Mesenchymal stem cell (in vitro differentiated cells and primary cell): ENCODE measurements at regions not wholly inside any gene's neighbourhood (a gene's known extent, or its start where the extent isn't known, plus 50 kb on each side); places are given as distances from the start of the nearest gene placed in this dataset.
A peak's percentile ranks its signal among the peaks of the same experiment; 100 is the strongest.

Experiments used
- DNase-seq: peaks from one replicate; pipeline ENCODE4 v3.0.0-alpha.2; 2013
- H2AFZ ChIP-seq: one replicate; pipeline ENCODE4 v1.6.1; 2013; ENCODE audit warnings: low read depth, mild to moderate bottlenecking, control low read depth, inconsistent platforms, low read length, moderate library complexity
- H2AK5ac ChIP-seq: 2 replicates; pipeline ENCODE4 v1.6.1; 2013; ENCODE audit warnings: low read length, moderate library complexity, mild to moderate bottlenecking, inconsistent platforms; ENCODE audit not compliant: severe bottlenecking
- H2BK120ac ChIP-seq: one replicate; pipeline ENCODE4 v1.6.1; 2013; ENCODE audit warnings: low read depth, mild to moderate bottlenecking, inconsistent platforms, low read length, moderate library complexity
- H2BK12ac ChIP-seq, 2 experiments: one replicate each; pipeline ENCODE4 v1.6.1; 2013; ENCODE audit warnings: inconsistent platforms in 2 of 2, low read length in 2 of 2, mild to moderate bottlenecking in 2 of 2, moderate library complexity in 2 of 2, control low read depth in 1 of 2
- H2BK15ac ChIP-seq: one replicate; pipeline ENCODE4 v1.6.1; 2013; ENCODE audit warnings: mild to moderate bottlenecking, low read depth, inconsistent platforms; ENCODE audit not compliant: poor library complexity, severe bottlenecking
- H2BK5ac ChIP-seq: 2 replicates; pipeline ENCODE4 v1.6.1; 2013; ENCODE audit warnings: low read depth, mild to moderate bottlenecking, low read length, control low read depth, inconsistent platforms; ENCODE audit not compliant: poor library complexity, severe bottlenecking
- H3K14ac ChIP-seq, 2 experiments: one replicate each; pipeline ENCODE4 v1.6.1; 2013; ENCODE audit warnings: inconsistent platforms in 2 of 2, low read length in 2 of 2, control low read depth in 1 of 2, mild to moderate bottlenecking in 1 of 2, moderate library complexity in 1 of 2
- H3K18ac ChIP-seq, 2 experiments: one replicate each; pipeline ENCODE4 v1.6.1; 2013; ENCODE audit warnings: inconsistent platforms in 2 of 2, low read length in 2 of 2, control low read depth in 1 of 2, low read depth in 1 of 2, mild to moderate bottlenecking in 1 of 2
- H3K23ac ChIP-seq, 2 experiments: one replicate each; pipeline ENCODE4 v1.6.1; 2013; ENCODE audit warnings: inconsistent platforms in 2 of 2, low read length in 2 of 2, mild to moderate bottlenecking in 2 of 2, moderate library complexity in 2 of 2, control low read depth in 1 of 2
- H3K27ac ChIP-seq: 2 replicates; pipeline ENCODE4 v1.5.1; 2013; ENCODE audit warnings: mild to moderate bottlenecking, moderate library complexity, low read length, control low read depth, inconsistent platforms; ENCODE audit not compliant: poor library complexity, severe bottlenecking
- H3K27me3 ChIP-seq, 2 experiments: 2 replicates each; pipeline versions ENCODE4 v1.6.1 to v1.7.0; 2013; ENCODE audit warnings: low read length in 2 of 2, mild to moderate bottlenecking in 2 of 2, moderate library complexity in 2 of 2, control low read depth in 1 of 2, inconsistent platforms in 1 of 2; ENCODE audit not compliant: control insufficient read depth in 1 of 2, insufficient read depth in 1 of 2
- H3K36me3 ChIP-seq, 2 experiments: 2 replicates each; pipeline versions ENCODE4 v1.6.1 to v1.7.0; 2013; ENCODE audit warnings: low read length in 2 of 2, control low read depth in 1 of 2, inconsistent platforms in 1 of 2, low read depth in 1 of 2, mild to moderate bottlenecking in 1 of 2; ENCODE audit not compliant: insufficient read depth in 2 of 2, control insufficient read depth in 1 of 2
- H3K4ac ChIP-seq, 2 experiments: one replicate each; pipeline ENCODE4 v1.6.1; 2013; ENCODE audit warnings: inconsistent platforms in 2 of 2, low read length in 2 of 2, mild to moderate bottlenecking in 2 of 2, moderate library complexity in 2 of 2, control low read depth in 1 of 2, low read depth in 1 of 2
- H3K4me1 ChIP-seq: 2 replicates; pipeline ENCODE4 v1.6.1; 2013; ENCODE audit warnings: low read depth, low read length, control low read depth; ENCODE audit not compliant: control insufficient read depth, insufficient read depth
- H3K4me2 ChIP-seq: 2 replicates; pipeline ENCODE4 v1.6.1; 2013; ENCODE audit warnings: low read length, mild to moderate bottlenecking, inconsistent platforms; ENCODE audit not compliant: poor library complexity, severe bottlenecking
- H3K4me3 ChIP-seq, 2 experiments: 2 replicates each; pipeline versions ENCODE4 v1.5.1 to v1.7.0; 2013; ENCODE audit warnings: low read length in 2 of 2, mild to moderate bottlenecking in 2 of 2, control low read depth in 1 of 2, low read depth in 1 of 2; ENCODE audit not compliant: insufficient read depth in 1 of 2
- H3K79me1 ChIP-seq: replicated peaks from 2 replicates; pipeline ENCODE4 v1.6.1; 2013; ENCODE audit warnings: mild to moderate bottlenecking, control low read depth, low read length, inconsistent platforms; ENCODE audit not compliant: poor library complexity, severe bottlenecking
- H3K9ac ChIP-seq: 2 replicates; pipeline ENCODE4 v1.7.0; 2013; ENCODE audit warnings: mild to moderate bottlenecking, low read length, moderate library complexity
- H3K9me3 ChIP-seq: 2 replicates; pipeline ENCODE4 v1.7.0; 2013; ENCODE audit warnings: mild to moderate bottlenecking, low read length; ENCODE audit not compliant: control insufficient read depth
- H4K8ac ChIP-seq: one replicate; pipeline ENCODE4 v1.6.1; 2013; ENCODE audit warnings: inconsistent platforms, mild to moderate bottlenecking, low read length, moderate library complexity
- H4K91ac ChIP-seq: one replicate; pipeline ENCODE4 v1.6.1; 2013; ENCODE audit warnings: mild to moderate bottlenecking, low read length, inconsistent platforms
- WGBS: methylation state at CpG from one replicate; pipeline ENCODE4 v1.1.7; 2013; ENCODE audit warnings: mixed read lengths; 5-methylcytosine and 5-hydroxymethylcytosine counted together

DNA sequence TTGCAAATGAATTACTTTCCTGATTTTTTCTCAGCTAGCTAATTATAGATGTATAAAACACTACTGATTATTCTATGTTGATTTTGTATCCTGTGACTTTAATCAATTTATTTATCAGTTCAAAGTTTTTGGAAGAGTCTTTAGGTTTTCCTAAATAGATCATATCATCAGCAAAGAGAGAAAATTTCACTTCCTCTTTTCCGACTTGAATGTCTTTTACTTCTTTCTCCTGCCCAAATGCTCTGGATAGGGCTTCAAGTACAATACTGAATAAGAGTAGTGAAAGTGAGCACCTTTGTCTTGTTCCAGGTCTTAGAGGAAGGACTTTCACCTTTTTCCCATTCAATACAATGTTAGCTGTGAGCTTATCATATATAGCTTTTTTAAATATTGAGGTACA, 417.9 kb downstream of the PDGFC start:
- Histone ChIP-seq H3K4me3 (no peak overlapping the region), H3K27ac (no peak overlapping the region), H3K9me3 (no peaks in the 10 kb centered on the region), H3K27me3 (no peaks in the 10 kb centered on the region), H2BK15ac (no peak overlapping the region), H2AK5ac (no peak overlapping the region), H2BK12ac (no peak overlapping the region), H4K91ac (no peak overlapping the region), H3K4ac (no peak overlapping the region), H3K36me3 (no peaks in the 10 kb centered on the region), H4K8ac (no peak overlapping the region), H3K9ac (no peak overlapping the region), H2AFZ (no peak overlapping the region), H3K4me1 (peaks cover 9% of the 10 kb centered on the region), H3K4me2 (no peak overlapping the region), H3K23ac (no peak overlapping the region), H3K14ac (no peak overlapping the region), H3K18ac (no peak overlapping the region), H2BK120ac (no peak overlapping the region), H3K79me1 (no peaks in the 10 kb centered on the region), H2BK5ac (no peak overlapping the region)
- DNase-seq: no peak
- WGBS: no CpG with 5 or more reads among the region's 1 CpG

DNA sequence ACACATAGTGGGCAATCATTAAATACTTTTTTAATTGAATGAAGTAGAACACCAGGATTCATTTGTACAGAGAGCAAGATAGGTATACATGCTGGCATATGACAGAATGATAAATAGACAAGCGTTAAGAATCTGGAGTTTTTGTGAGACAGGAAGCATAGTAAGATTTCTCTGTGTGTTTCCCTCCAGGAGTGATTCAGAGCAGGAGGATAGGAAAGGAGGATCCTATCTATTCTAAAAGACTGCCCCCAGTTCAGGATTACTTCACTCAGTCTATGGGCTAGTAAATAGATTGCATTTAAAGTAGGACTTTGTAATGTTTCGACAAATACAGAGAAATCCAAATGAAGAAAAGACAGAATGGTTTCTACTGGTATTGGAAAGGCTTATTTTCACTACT, 423.7 kb downstream of the PDGFC start:
- H3K36me3 ChIP-seq: no peaks in the 10 kb centered on the region
- no peak overlapping the region for H3K14ac ChIP-seq
- H3K27me3 ChIP-seq: no peaks in the 10 kb centered on the region
- H4K91ac ChIP-seq: no peak overlapping the region
- WGBS: 0% methylated on average over 1 of the region's 2 CpGs
- no peak overlapping the region for H4K8ac ChIP-seq
- H2AK5ac ChIP-seq: no peak overlapping the region
- H3K23ac ChIP-seq: no peak overlapping the region
- no peak overlapping the region for H3K4me3 ChIP-seq
- H3K18ac ChIP-seq: no peak overlapping the region
- H2AFZ ChIP-seq: no peak overlapping the region
- H2BK120ac ChIP-seq: no peak overlapping the region
- no peak overlapping the region for H3K27ac ChIP-seq
- H3K9ac ChIP-seq: no peak overlapping the region
- no peak overlapping the region for H2BK12ac ChIP-seq
- H3K4me2 ChIP-seq: no peak overlapping the region
- H3K4me1 ChIP-seq: no peaks in the 10 kb centered on the region
- no peaks in the 10 kb centered on the region for H3K79me1 ChIP-seq
- no peak overlapping the region for H2BK15ac ChIP-seq
- H2BK5ac ChIP-seq: no peak overlapping the region
- no peaks in the 10 kb centered on the region for H3K9me3 ChIP-seq
- no peak overlapping the region for H3K4ac ChIP-seq
- peak; percentile 63 for DNase-seq

DNA sequence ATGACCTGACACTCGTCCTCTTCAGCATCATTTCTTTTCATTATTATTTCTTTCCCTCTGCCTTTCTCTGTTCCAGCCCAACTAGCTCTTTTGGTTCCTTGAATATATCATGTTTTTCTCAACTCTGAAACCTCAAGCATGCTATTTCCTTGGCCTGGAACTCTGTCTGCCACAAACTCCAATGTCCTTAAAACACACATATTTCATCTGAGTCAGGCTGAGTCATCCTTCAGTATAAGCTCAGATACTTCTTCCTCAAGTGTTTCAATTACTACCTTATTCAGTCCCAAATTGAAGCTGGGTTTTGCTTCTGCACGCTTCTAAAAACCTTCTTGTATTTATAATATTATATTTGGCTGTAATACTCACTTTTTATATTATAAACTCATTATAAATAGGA, 424.2 kb downstream of the PDGFC start:
- H4K91ac ChIP-seq: no peak overlapping the region
- no peaks in the 10 kb centered on the region for H3K4me1 ChIP-seq
- DNase-seq: peak; percentile 95
- no peaks in the 10 kb centered on the region for H3K79me1 ChIP-seq
- 1% methylated on average over 1 of the region's 2 CpGs for WGBS
- no peak overlapping the region for H2BK15ac ChIP-seq
- H3K4me2 ChIP-seq: no peak overlapping the region
- no peak overlapping the region for H3K18ac ChIP-seq
- no peak overlapping the region for H2BK120ac ChIP-seq
- H3K9me3 ChIP-seq: no peaks in the 10 kb centered on the region
- H2AK5ac ChIP-seq: no peak overlapping the region
- peak overlapping the region; percentile 40 for H3K9ac ChIP-seq
- no peak overlapping the region for H3K4me3 ChIP-seq
- H4K8ac ChIP-seq: no peak overlapping the region
- no peaks in the 10 kb centered on the region for H3K36me3 ChIP-seq
- no peak overlapping the region for H3K23ac ChIP-seq
- peak overlapping the region; percentile 39 for H3K27ac ChIP-seq
- H3K27me3 ChIP-seq: no peaks in the 10 kb centered on the region
- H2BK12ac ChIP-seq: no peak overlapping the region
- no peak overlapping the region for H3K14ac ChIP-seq
- no peak overlapping the region for H3K4ac ChIP-seq
- H2AFZ ChIP-seq: no peak overlapping the region
- H2BK5ac ChIP-seq: no peak overlapping the region

DNA sequence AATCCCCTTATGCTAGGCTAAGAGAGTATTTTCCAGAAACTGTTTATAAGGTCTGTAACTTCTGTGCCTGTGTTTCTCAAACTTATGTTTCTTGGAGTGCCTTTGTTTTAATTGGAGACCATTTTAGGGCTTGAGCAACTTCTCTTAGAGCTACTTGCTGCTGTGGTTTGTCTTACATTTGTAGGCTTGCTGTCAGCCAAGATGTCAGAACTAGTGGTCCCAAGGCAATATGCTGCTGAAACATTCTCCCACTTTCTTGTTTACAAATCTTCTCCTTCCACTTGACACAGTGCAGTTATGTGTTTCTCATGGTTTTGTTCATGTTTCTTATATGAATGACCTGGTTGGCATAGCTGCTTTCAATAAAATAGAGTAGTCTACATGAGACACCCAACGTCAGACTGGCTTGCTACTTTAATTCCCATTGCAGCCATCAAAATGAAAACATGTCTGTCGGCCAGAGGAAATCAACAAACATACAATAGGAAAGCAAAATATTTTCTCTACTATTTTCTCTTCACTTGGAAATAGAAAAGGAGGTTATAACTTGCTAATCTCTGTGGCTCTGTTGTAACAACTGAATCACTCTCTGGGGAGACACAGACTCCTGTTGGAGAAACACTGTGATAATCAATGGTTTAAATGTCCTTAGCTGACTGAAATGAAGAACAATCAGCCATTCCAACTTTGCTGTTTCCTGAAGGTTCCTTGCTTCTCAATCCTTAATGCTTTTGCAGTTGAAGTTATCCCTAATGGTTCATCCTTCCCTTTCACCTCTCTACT, 426.4 kb downstream of the PDGFC start:
- Histone ChIP-seq H2BK15ac (no peak overlapping the region), H3K9me3 (no peaks in the 10 kb centered on the region), H2AFZ (no peak overlapping the region), H2BK12ac (peak overlapping the region in 1 of 2 experiments; percentile 93), H2BK120ac (no peak overlapping the region), H3K4ac (peak overlapping the region in 1 of 2 experiments; percentile 26), H3K36me3 (no peaks in the 10 kb centered on the region), H3K4me3 (no peak overlapping the region), H3K4me1 (no peaks in the 10 kb centered on the region), H3K27ac (no peak overlapping the region), H4K91ac (no peak overlapping the region), H2AK5ac (no peak overlapping the region), H3K9ac (peak overlapping the region; percentile 3), H3K27me3 (no peaks in the 10 kb centered on the region), H2BK5ac (no peak overlapping the region), H3K18ac (peak overlapping the region in 1 of 2 experiments; percentile 8), H3K14ac (no peak overlapping the region), H3K79me1 (no peaks in the 10 kb centered on the region), H3K4me2 (no peak overlapping the region), H4K8ac (no peak overlapping the region), H3K23ac (no peak overlapping the region)
- DNase-seq: peak; percentile 76
- WGBS: 15% methylated on average over 2 of the region's 2 CpGs
